Esophagus muscularis mucosa (tissue), 4 donors: ENCODE measurements at regions not wholly inside any gene's neighbourhood (a gene's known extent, or its start where the extent isn't known, plus 50 kb on each side); places are given as distances from the start of the nearest gene placed in this dataset.

Experiments
- DNase-seq: peaks from one replicate; pipeline ENCODE4 v3.0.0-alpha.2; 2017; ENCODE audit errors: extremely low spot score
- H3K27ac ChIP-seq, 4 donors: fragments of 200-600 bp; sonication (generic); replicated peaks in 1 of 4; 1 replicate in 3 of 4; 2 replicates in 1 of 4; pipeline ENCODE4 v1.5.1; 2016 to 2019; ENCODE audit warnings: mild to moderate bottlenecking in 1 of 4
- H3K27me3 ChIP-seq, 4 donors: fragments of 200-600 bp; sonication (generic); one replicate each; pipeline versions ENCODE4 v1.5.1 to v1.6.0; 2016 to 2019
- H3K36me3 ChIP-seq, 4 donors: fragments of 200-600 bp; sonication (generic); one replicate each; pipeline ENCODE4 v1.5.1; 2016 to 2019
- H3K4me1 ChIP-seq, 4 donors: fragments of 200-600 bp; sonication (generic); one replicate each; pipeline ENCODE4 v1.5.1; 2016 to 2019
- H3K4me3 ChIP-seq, 4 donors: fragments of 200-600 bp; sonication (generic); 1 replicate in 2 of 4; 2 replicates in 2 of 4; pipeline ENCODE4 v1.5.1; 2016 to 2019; ENCODE audit warnings: mild to moderate bottlenecking in 4 of 4, moderate library complexity in 1 of 4
- H3K9me3 ChIP-seq, 4 donors: fragments of 200-600 bp; sonication (generic); 1 replicate in 3 of 4; 2 replicates in 1 of 4; pipeline ENCODE4 v1.5.1; 2016 to 2019
- EP300 ChIP-seq: sonication (generic); formaldehyde crosslinking; IDR thresholded peaks from one replicate; pipeline ENCODE4 v1.6.1; 2017; ENCODE audit warnings: antibody characterized with exemption
- POLR2A ChIP-seq: fragments of 450-650 bp; IDR thresholded peaks from one replicate; pipeline ENCODE4 v1.6.1; 2017; ENCODE audit warnings: antibody characterized with exemption, moderate library complexity, mild to moderate bottlenecking, low read depth
- POLR2AphosphoS5 ChIP-seq, 2 donors: sonication (generic); formaldehyde crosslinking; IDR thresholded peaks; one replicate each; pipeline ENCODE4 v1.6.1; 2017; ENCODE audit warnings: antibody characterized with exemption in 2 of 2
- WGBS: methylation state at CpG from one replicate; pipeline ENCODE4 v1.1.5; 2018; 5-methylcytosine and 5-hydroxymethylcytosine counted together
- intact Hi-C: fragments of 100-400 bp; cut with DNase I; formaldehyde crosslinking; loops from one replicate; pipeline ENCODE4 v1.15.1; 2023
- TF ChIP-seq, protein P1 (sequence below), 3 experiments: fragments of 200-600 bp in 2 of 3; fragments of 450-650 bp in 1 of 3; sonication (generic) in 2 of 3; IDR thresholded peaks; one replicate each; pipeline ENCODE4 v1.5.1; 2017 to 2019; ENCODE audit warnings: antibody characterized with exemption in 3 of 3, mild to moderate bottlenecking in 2 of 3, moderate library complexity in 1 of 3

- H3K36me3 ChIP-seq: no peaks in the 10 kb centered on the region
- no peaks in the 10 kb centered on the region for H3K27me3 ChIP-seq
- intact Hi-C loops: no loop called here
- H3K4me1 ChIP-seq: no peaks in the 10 kb centered on the region
- 69% methylated on average over 6 of the region's 6 CpGs for WGBS
- TF ChIP-seq, protein P1, sequence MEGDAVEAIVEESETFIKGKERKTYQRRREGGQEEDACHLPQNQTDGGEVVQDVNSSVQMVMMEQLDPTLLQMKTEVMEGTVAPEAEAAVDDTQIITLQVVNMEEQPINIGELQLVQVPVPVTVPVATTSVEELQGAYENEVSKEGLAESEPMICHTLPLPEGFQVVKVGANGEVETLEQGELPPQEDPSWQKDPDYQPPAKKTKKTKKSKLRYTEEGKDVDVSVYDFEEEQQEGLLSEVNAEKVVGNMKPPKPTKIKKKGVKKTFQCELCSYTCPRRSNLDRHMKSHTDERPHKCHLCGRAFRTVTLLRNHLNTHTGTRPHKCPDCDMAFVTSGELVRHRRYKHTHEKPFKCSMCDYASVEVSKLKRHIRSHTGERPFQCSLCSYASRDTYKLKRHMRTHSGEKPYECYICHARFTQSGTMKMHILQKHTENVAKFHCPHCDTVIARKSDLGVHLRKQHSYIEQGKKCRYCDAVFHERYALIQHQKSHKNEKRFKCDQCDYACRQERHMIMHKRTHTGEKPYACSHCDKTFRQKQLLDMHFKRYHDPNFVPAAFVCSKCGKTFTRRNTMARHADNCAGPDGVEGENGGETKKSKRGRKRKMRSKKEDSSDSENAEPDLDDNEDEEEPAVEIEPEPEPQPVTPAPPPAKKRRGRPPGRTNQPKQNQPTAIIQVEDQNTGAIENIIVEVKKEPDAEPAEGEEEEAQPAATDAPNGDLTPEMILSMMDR (IDR thresholded peaks at IDR 0.05): no peak
- TF ChIP-seq POLR2A (no peak), EP300 (no peak), POLR2AphosphoS5 (IDR thresholded peaks at IDR 0.05) (no peak)
- no peak for DNase-seq
- peaks cover 0 to 7% (median 3%) of the 10 kb centered on the region in 4 donors for H3K9me3 ChIP-seq
- H3K27ac ChIP-seq: no peak overlapping the region
- H3K4me3 ChIP-seq: no peak overlapping the region
Observed at GRCh38 chr1:222275729-222276465, 272.0 kb downstream of the HHIPL2 start.

DNA sequence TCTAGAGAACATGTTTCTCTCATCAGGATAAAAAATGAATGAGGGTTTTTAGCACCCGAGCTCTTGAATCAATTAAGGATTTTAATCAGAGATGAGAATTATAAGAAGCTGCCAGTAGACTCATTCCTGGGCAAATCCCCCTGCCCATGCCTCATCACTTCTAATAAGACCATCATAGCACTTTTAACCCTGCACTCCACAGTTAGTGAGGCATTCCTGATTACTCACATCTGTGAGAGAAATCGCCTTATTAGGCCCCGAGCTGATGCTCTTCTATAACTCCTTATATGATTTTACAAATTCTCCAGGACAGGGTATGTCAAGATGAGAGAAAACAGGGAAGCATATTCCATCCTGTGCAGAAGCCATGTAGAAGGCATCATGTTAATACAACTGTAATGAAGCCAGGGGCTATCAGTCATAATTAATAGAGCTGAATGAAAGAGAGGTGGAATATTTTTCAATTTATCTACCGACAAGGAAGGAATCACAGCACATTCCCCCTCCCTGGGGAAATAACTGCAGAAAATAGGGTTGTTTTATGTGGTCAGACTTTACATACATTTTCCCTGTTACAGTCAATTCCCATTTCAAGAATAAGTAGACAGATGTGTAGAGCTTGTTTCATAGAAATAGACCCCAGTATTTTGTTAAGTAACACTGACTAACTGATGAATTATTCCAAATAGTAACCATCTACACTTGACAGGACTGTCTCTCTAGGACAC is 272.7 kb downstream of the HHIPL2 start:
- no peaks in the 10 kb centered on the region for H3K27me3 ChIP-seq
- no peak for DNase-seq
- intact Hi-C loops: no loop called here
- no peaks in the 10 kb centered on the region for H3K4me1 ChIP-seq
- no peaks in the 10 kb centered on the region for H3K36me3 ChIP-seq
- 77% methylated on average over 4 of the region's 4 CpGs for WGBS
- no peak overlapping the region for H3K4me3 ChIP-seq
- TF ChIP-seq POLR2AphosphoS5 (IDR thresholded peaks at IDR 0.05) (no peak), POLR2A (no peak), EP300 (no peak)
- TF ChIP-seq, protein P1 (IDR thresholded peaks at IDR 0.05): no peak
- peaks cover 0 to 7% (median 3%) of the 10 kb centered on the region in 4 donors for H3K9me3 ChIP-seq
- H3K27ac ChIP-seq: no peak overlapping the region

DNA sequence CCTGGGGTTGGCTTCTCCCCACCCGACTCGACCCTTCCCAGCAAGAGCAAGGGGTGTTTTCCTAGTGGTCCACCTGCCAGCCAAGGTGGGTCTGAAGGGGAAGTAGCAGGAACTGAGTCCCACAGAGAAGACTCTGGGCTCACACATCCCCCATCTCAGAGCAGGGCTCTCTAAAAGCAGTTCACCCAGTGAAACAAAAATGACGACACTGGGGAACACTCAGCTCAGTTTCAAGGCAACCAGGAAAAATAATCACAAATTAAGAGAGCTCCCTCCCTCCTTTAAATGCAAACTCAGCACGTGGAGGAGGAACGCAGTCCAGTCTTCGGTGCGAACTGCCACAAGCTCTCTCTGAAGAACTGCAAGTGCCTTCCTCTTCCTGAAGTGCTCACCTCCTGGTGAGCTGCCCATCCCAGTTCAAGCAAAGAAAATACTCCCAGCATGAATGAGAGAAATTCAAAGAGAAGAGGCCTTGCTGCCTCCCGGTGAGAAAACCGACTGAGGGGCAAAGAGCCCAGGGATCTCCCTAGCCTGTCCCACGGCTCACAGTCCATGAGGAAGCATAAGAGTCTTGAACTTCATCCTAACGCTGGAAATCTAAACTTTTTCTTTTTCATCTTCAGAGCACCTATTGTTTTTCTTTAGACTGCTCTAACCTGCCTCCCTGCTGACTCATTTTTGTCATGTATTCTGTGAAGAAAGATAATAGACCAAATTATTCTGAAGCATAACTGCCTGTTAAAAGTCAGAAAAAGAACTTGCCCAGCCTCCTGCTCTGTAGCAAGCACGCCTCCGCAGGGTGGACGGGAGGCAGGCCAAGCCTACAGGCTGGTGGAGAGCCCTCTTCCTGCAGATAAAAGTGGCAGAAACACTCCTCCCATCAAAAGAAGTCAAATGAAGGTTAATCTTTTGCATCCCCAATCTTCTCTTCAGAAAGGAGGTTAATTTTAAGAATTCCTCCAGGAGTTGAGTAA is 281.4 kb downstream of the HHIPL2 start:
- Histone ChIP-seq H3K4me3 (no peak overlapping the region), H3K36me3 (no peaks in the 10 kb centered on the region), H3K4me1 (peaks cover 0 to 8% (median 4%) of the 10 kb centered on the region in 4 donors), H3K27ac (no peak overlapping the region), H3K9me3 (no peaks in the 10 kb centered on the region), H3K27me3 (no peaks in the 10 kb centered on the region)
- intact Hi-C loops: no loop called here
- TF ChIP-seq EP300 (no peak), POLR2A (no peak), POLR2AphosphoS5 (IDR thresholded peaks at IDR 0.05) (no peak)
- TF ChIP-seq, protein P1 (IDR thresholded peaks at IDR 0.05): no peak
- no peak for DNase-seq
- 59% methylated on average over 12 of the region's 14 CpGs for WGBS

GRCh38 chr1:222263791-222264190 is 284.1 kb downstream of the HHIPL2 start:
- no peak for DNase-seq
- H3K9me3 ChIP-seq: no peaks in the 10 kb centered on the region
- H3K4me3 ChIP-seq: no peak overlapping the region
- H3K36me3 ChIP-seq: no peaks in the 10 kb centered on the region
- intact Hi-C loops: no loop called here
- no peak for TF ChIP-seq POLR2AphosphoS5 (IDR thresholded peaks at IDR 0.05)
- TF ChIP-seq POLR2A: no peak
- no peak for TF ChIP-seq EP300
- TF ChIP-seq, protein P1 (IDR thresholded peaks at IDR 0.05): no peak
- H3K4me1 ChIP-seq: peaks cover 0 to 8% (median 4%) of the 10 kb centered on the region in 4 donors
- 80% methylated on average over 2 of the region's 2 CpGs for WGBS
- no peaks in the 10 kb centered on the region for H3K27me3 ChIP-seq
- no peak overlapping the region for H3K27ac ChIP-seq
